ENCODE measurements at regions not wholly inside any gene's neighbourhood (a gene's known extent, or its start where the extent isn't known, plus 50 kb on each side); places are given as distances from the start of the nearest gene placed in this dataset.

DNA sequence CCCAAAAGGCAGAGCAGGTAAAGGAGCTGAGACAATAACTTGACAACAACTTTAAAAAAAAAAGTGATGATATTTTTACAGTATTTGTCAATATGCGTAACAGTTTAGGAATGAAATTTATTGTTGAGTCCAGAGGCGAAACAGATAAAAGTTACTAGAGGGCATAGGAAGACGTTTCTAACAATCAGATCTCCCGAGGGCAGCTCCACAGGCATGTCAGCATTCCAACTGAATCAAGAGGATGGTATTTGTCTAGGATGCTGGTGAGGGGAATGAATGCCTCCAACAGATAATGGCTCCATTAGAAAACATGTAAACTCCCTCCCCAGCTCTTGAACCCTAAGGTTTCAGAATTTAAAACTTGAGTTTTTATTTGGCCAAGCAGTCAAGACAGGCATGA, 733.9 kb upstream of the SORCS1 start:
- H3K4me3 Mint-ChIP-seq: no peak overlapping the region
- Histone ChIP-seq H3K4me3 (no peak overlapping the region), H3K79me2 (replicated peaks; ENCODE audit: insufficient read depth) (no peaks in the 10 kb centered on the region), H3K36me3 (ENCODE audit: insufficient read depth) (no peaks in the 10 kb centered on the region), H3K9me2 (ENCODE audit: insufficient read depth) (no peaks in the 10 kb centered on the region; the same call in 1 of the 2 replicates), H3K27ac (ENCODE audit: low read depth) (no peak overlapping the region), H3F3A (replicated peaks; ENCODE audit: low read depth) (no peaks in the 10 kb centered on the region), H2AFZ (no peak overlapping the region), H3K4me2 (no peak overlapping the region), H4K20me1 (replicated peaks; ENCODE audit: insufficient read depth) (no peaks in the 10 kb centered on the region), H3K27me3 (ENCODE audit: insufficient read depth) (no peaks in the 10 kb centered on the region), H3K4me1 (ENCODE audit: insufficient read depth) (no peaks in the 10 kb centered on the region; the same call in 1 of the 2 replicates)
- no peaks in the 10 kb centered on the region for H3K27me3 Mint-ChIP-seq (ENCODE audit: insufficient read depth, low read depth, poor library complexity)
- TF ChIP-seq, protein P1, sequence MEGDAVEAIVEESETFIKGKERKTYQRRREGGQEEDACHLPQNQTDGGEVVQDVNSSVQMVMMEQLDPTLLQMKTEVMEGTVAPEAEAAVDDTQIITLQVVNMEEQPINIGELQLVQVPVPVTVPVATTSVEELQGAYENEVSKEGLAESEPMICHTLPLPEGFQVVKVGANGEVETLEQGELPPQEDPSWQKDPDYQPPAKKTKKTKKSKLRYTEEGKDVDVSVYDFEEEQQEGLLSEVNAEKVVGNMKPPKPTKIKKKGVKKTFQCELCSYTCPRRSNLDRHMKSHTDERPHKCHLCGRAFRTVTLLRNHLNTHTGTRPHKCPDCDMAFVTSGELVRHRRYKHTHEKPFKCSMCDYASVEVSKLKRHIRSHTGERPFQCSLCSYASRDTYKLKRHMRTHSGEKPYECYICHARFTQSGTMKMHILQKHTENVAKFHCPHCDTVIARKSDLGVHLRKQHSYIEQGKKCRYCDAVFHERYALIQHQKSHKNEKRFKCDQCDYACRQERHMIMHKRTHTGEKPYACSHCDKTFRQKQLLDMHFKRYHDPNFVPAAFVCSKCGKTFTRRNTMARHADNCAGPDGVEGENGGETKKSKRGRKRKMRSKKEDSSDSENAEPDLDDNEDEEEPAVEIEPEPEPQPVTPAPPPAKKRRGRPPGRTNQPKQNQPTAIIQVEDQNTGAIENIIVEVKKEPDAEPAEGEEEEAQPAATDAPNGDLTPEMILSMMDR (conservative IDR thresholded peaks at IDR 0.05; ENCODE audit: low read depth in 2 of 2): no peak
- H3K27ac Mint-ChIP-seq: no peak overlapping the region
- peaks cover 6% of the 10 kb centered on the region; the same call in 2 of the 3 replicates for H3K9me3 Mint-ChIP-seq
- no peak for DNase-seq (ENCODE audit: low spot score)
- ATAC-seq: no peak
- H3K36me3 Mint-ChIP-seq (ENCODE audit: low read depth): peaks cover 6% of the 10 kb centered on the region; the same call in 1 of the 3 replicates
- H3K4me1 Mint-ChIP-seq: peaks cover 20% of the 10 kb centered on the region

DNA sequence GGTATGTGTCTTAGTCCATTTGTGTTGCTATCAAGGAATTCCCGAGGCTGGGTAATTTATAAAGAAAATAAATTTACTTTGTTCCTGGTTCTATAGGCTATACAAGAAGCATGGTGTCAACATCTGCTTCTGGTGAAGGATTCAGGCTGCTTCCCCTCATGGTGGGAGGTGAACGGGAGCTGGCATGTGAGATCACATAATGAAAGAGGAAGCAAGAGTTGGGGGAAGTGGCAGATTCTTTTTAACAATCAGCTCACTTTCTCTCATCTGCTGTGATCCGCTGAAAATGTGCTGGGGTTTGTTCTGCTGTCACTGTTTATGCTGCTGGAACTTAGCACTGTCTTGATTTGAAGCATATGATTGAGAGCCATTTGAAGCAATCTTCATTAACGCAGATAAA, 730.0 kb upstream of the SORCS1 start:
- Histone ChIP-seq H3K36me3 (ENCODE audit: insufficient read depth) (no peaks in the 10 kb centered on the region), H3K27me3 (ENCODE audit: insufficient read depth) (no peaks in the 10 kb centered on the region), H3F3A (replicated peaks; ENCODE audit: low read depth) (no peaks in the 10 kb centered on the region), H3K4me2 (no peak overlapping the region), H3K9me2 (ENCODE audit: insufficient read depth) (no peaks in the 10 kb centered on the region; the same call in 1 of the 2 replicates), H2AFZ (0 out of 2 replicates have a peak overlapping the region, but pooled peaks have one; percentile 5), H3K4me3 (no peak overlapping the region), H3K79me2 (replicated peaks; ENCODE audit: insufficient read depth) (no peaks in the 10 kb centered on the region), H4K20me1 (replicated peaks; ENCODE audit: insufficient read depth) (no peaks in the 10 kb centered on the region), H3K27ac (ENCODE audit: low read depth) (no peak overlapping the region), H3K4me1 (ENCODE audit: insufficient read depth) (no peaks in the 10 kb centered on the region; the same call in 1 of the 2 replicates)
- H3K4me1 Mint-ChIP-seq: peaks cover 18% of the 10 kb centered on the region
- TF ChIP-seq NANOG (IDR thresholded peaks at IDR 0.05; ENCODE audit: borderline replicate concordance): no peak
- TF ChIP-seq, protein P2, sequence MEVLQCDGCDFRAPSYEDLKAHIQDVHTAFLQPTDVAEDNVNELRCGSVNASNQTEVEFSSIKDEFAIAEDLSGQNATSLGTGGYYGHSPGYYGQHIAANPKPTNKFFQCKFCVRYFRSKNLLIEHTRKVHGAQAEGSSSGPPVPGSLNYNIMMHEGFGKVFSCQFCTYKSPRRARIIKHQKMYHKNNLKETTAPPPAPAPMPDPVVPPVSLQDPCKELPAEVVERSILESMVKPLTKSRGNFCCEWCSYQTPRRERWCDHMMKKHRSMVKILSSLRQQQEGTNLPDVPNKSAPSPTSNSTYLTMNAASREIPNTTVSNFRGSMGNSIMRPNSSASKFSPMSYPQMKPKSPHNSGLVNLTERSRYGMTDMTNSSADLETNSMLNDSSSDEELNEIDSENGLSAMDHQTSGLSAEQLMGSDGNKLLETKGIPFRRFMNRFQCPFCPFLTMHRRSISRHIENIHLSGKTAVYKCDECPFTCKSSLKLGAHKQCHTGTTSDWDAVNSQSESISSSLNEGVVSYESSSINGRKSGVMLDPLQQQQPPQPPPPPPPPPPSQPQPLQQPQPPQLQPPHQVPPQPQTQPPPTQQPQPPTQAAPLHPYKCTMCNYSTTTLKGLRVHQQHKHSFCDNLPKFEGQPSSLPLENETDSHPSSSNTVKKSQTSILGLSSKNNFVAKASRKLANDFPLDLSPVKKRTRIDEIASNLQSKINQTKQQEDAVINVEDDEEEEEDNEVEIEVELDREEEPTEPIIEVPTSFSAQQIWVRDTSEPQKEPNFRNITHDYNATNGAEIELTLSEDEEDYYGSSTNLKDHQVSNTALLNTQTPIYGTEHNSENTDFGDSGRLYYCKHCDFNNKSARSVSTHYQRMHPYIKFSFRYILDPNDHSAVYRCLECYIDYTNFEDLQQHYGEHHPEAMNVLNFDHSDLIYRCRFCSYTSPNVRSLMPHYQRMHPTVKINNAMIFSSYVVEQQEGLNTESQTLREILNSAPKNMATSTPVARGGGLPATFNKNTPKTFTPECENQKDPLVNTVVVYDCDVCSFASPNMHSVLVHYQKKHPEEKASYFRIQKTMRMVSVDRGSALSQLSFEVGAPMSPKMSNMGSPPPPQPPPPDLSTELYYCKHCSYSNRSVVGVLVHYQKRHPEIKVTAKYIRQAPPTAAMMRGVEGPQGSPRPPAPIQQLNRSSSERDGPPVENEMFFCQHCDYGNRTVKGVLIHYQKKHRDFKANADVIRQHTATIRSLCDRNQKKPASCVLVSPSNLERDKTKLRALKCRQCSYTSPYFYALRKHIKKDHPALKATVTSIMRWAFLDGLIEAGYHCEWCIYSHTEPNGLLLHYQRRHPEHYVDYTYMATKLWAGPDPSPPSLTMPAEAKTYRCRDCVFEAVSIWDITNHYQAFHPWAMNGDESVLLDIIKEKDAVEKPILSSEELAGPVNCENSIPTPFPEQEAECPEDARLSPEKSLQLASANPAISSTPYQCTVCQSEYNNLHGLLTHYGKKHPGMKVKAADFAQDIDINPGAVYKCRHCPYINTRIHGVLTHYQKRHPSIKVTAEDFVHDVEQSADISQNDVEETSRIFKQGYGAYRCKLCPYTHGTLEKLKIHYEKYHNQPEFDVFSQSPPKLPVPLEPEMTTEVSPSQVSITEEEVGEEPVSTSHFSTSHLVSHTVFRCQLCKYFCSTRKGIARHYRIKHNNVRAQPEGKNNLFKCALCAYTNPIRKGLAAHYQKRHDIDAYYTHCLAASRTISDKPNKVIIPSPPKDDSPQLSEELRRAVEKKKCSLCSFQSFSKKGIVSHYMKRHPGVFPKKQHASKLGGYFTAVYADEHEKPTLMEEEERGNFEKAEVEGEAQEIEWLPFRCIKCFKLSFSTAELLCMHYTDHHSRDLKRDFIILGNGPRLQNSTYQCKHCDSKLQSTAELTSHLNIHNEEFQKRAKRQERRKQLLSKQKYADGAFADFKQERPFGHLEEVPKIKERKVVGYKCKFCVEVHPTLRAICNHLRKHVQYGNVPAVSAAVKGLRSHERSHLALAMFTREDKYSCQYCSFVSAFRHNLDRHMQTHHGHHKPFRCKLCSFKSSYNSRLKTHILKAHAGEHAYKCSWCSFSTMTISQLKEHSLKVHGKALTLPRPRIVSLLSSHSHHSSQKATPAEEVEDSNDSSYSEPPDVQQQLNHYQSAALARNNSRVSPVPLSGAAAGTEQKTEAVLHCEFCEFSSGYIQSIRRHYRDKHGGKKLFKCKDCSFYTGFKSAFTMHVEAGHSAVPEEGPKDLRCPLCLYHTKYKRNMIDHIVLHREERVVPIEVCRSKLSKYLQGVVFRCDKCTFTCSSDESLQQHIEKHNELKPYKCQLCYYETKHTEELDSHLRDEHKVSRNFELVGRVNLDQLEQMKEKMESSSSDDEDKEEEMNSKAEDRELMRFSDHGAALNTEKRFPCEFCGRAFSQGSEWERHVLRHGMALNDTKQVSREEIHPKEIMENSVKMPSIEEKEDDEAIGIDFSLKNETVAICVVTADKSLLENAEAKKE (CRISPR knock-in tag; IDR thresholded peaks at IDR 0.05): no peak
- no peak for TF ChIP-seq ZNF114 (CRISPR knock-in tag; IDR thresholded peaks at IDR 0.05)
- TF ChIP-seq, protein P3, sequence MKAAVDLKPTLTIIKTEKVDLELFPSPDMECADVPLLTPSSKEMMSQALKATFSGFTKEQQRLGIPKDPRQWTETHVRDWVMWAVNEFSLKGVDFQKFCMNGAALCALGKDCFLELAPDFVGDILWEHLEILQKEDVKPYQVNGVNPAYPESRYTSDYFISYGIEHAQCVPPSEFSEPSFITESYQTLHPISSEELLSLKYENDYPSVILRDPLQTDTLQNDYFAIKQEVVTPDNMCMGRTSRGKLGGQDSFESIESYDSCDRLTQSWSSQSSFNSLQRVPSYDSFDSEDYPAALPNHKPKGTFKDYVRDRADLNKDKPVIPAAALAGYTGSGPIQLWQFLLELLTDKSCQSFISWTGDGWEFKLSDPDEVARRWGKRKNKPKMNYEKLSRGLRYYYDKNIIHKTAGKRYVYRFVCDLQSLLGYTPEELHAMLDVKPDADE (IDR thresholded peaks at IDR 0.05): no peak
- TF ChIP-seq ZNF331 (CRISPR knock-in tag; IDR thresholded peaks at IDR 0.05; ENCODE audit: low read depth): no peak
- TF ChIP-seq EZH2 (IDR thresholded peaks at IDR 0.05; ENCODE audit: low read depth, unreplicated experiment): no peak
- TF ChIP-seq CREB1 (CRISPR knock-in tag; IDR thresholded peaks at IDR 0.05; ENCODE audit: low read depth): no peak
- peak overlapping the region; percentile 14; the same call in 1 of the 2 replicates for H3K27ac Mint-ChIP-seq
- no peak overlapping the region for H3K4me3 Mint-ChIP-seq
- DNase-seq (ENCODE audit: low spot score) (peak; percentile 17), ATAC-seq (no peak)
- H3K36me3 Mint-ChIP-seq (ENCODE audit: low read depth): peaks cover 6% of the 10 kb centered on the region; the same call in 1 of the 3 replicates
- no peaks in the 10 kb centered on the region for H3K27me3 Mint-ChIP-seq (ENCODE audit: insufficient read depth, low read depth, poor library complexity)
- H3K9me3 Mint-ChIP-seq: peaks cover 6% of the 10 kb centered on the region; the same call in 2 of the 3 replicates

Data from GM23338 (cell line).